Endodermal cell (in vitro differentiated cells): ENCODE measurements at regions not wholly inside any gene's neighbourhood (a gene's known extent, or its start where the extent isn't known, plus 50 kb on each side); places are given as distances from the start of the nearest gene placed in this dataset.
A peak's percentile ranks its signal among the peaks of the same experiment; 100 is the strongest.

Source experiments
- DNase-seq: peaks from one replicate; pipeline ENCODE4 v3.0.0-alpha.2; 2017
- H3K27ac ChIP-seq: 2 replicates; pipeline ENCODE4 v1.5.1; 2013; ENCODE audit warnings: mild to moderate bottlenecking, low read depth, low read length, moderate library complexity
- H3K27me3 ChIP-seq: 2 replicates; pipeline ENCODE4 v1.6.1; 2013; ENCODE audit warnings: mild to moderate bottlenecking, low read length, moderate library complexity; ENCODE audit not compliant: insufficient read depth, control insufficient read depth, poor library complexity, severe bottlenecking
- H3K36me3 ChIP-seq: 2 replicates; pipeline ENCODE4 v1.7.0; 2013; ENCODE audit warnings: mild to moderate bottlenecking, low read length, moderate library complexity; ENCODE audit not compliant: control insufficient read depth, insufficient read depth
- H3K4me1 ChIP-seq: one replicate; pipeline ENCODE4 v1.7.0; 2013; ENCODE audit warnings: low read length; ENCODE audit not compliant: control insufficient read depth, insufficient read depth
- H3K4me3 ChIP-seq: 2 replicates; pipeline ENCODE4 v1.5.1; 2013; ENCODE audit warnings: mild to moderate bottlenecking, low read length, moderate library complexity
- H3K9ac ChIP-seq: 2 replicates; pipeline ENCODE4 v1.6.1; 2013; ENCODE audit warnings: mild to moderate bottlenecking, low read length, moderate library complexity; ENCODE audit not compliant: poor library complexity, severe bottlenecking; ENCODE audit errors: extremely low read depth
- H3K9me3 ChIP-seq: 2 replicates; pipeline ENCODE4 v1.6.1; 2013; ENCODE audit warnings: mild to moderate bottlenecking, low read length, moderate library complexity; ENCODE audit not compliant: control insufficient read depth
- H3K27ac Mint-ChIP-seq: 2 replicates; pipeline ENCODE4 v1.8.0; 2020; ENCODE audit warnings: mixed read lengths
- H3K27me3 Mint-ChIP-seq: 2 replicates; pipeline ENCODE4 v1.8.0; 2021; ENCODE audit warnings: mild to moderate bottlenecking, mixed read lengths; ENCODE audit not compliant: insufficient read depth
- H3K36me3 Mint-ChIP-seq: 2 replicates; pipeline ENCODE4 v1.8.0; 2020; ENCODE audit warnings: low read depth, mixed read lengths
- H3K4me1 Mint-ChIP-seq: 2 replicates; pipeline ENCODE4 v1.8.0; 2020; ENCODE audit warnings: mixed read lengths
- H3K4me3 Mint-ChIP-seq: 2 replicates; pipeline ENCODE4 v1.8.0; 2020; ENCODE audit warnings: mild to moderate bottlenecking, moderate library complexity, mixed read lengths
- H3K9me3 Mint-ChIP-seq: 2 replicates; pipeline ENCODE4 v1.8.0; 2020; ENCODE audit warnings: mild to moderate bottlenecking, mixed read lengths
- WGBS, 2 experiments: methylation state at CpG; one replicate each; pipeline versions ENCODE4 v1.1.5 to v1.1.7; 2013; ENCODE audit warnings: missing lambda C conversion rate in 2 of 2, mixed read lengths in 1 of 2; ENCODE audit not compliant: insufficient coverage in 1 of 2, insufficient read length in 1 of 2; 5-methylcytosine and 5-hydroxymethylcytosine counted together
- TF ChIP-seq, protein P1 (sequence below): fragments of 200-600 bp; sonication (generic); conservative IDR thresholded peaks from 2 replicates; pipeline ENCODE4 v1.5.0; 2021; ENCODE audit warnings: antibody characterized with exemption, mild to moderate bottlenecking

DNA sequence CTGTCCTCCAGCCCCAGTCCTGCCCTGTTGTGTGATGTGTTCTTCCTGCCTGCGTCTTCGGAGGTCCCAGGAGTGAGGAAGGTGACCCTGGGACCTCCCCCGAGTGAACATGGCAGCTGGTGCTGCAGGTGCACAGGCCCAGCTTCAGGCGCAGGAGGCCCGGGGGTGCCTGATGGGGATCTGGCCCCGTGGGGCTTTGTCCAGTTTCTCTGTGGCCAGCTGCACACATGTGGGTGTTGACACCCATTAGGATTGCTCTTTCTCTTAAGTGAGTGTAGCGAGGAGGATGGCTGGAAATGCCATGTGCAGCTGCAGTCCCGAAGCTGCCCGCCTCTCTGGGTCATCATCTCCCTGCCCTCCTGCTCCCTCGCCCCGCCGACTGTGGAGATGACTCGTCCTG, 1279.7 kb downstream of the BRD1 start:
- Histone ChIP-seq H3K9ac (no peak overlapping the region), H3K4me1 (no peaks in the 10 kb centered on the region), H3K9me3 (no peaks in the 10 kb centered on the region), H3K36me3 (no peaks in the 10 kb centered on the region), H3K4me3 (no peak overlapping the region), H3K27me3 (no peaks in the 10 kb centered on the region), H3K27ac (no peak overlapping the region)
- TF ChIP-seq, protein P1, sequence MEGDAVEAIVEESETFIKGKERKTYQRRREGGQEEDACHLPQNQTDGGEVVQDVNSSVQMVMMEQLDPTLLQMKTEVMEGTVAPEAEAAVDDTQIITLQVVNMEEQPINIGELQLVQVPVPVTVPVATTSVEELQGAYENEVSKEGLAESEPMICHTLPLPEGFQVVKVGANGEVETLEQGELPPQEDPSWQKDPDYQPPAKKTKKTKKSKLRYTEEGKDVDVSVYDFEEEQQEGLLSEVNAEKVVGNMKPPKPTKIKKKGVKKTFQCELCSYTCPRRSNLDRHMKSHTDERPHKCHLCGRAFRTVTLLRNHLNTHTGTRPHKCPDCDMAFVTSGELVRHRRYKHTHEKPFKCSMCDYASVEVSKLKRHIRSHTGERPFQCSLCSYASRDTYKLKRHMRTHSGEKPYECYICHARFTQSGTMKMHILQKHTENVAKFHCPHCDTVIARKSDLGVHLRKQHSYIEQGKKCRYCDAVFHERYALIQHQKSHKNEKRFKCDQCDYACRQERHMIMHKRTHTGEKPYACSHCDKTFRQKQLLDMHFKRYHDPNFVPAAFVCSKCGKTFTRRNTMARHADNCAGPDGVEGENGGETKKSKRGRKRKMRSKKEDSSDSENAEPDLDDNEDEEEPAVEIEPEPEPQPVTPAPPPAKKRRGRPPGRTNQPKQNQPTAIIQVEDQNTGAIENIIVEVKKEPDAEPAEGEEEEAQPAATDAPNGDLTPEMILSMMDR = no peak
- 94% methylated on average over 6 to 13 of the region's 13 CpGs for WGBS, 2 experiments
- Mint-ChIP-seq H3K27ac (no peak overlapping the region), H3K4me3 (no peak overlapping the region), H3K4me1 (no peaks in the 10 kb centered on the region), H3K36me3 (no peaks in the 10 kb centered on the region), H3K9me3 (no peaks in the 10 kb centered on the region), H3K27me3 (no peaks in the 10 kb centered on the region)
- DNase-seq = no peak

DNA sequence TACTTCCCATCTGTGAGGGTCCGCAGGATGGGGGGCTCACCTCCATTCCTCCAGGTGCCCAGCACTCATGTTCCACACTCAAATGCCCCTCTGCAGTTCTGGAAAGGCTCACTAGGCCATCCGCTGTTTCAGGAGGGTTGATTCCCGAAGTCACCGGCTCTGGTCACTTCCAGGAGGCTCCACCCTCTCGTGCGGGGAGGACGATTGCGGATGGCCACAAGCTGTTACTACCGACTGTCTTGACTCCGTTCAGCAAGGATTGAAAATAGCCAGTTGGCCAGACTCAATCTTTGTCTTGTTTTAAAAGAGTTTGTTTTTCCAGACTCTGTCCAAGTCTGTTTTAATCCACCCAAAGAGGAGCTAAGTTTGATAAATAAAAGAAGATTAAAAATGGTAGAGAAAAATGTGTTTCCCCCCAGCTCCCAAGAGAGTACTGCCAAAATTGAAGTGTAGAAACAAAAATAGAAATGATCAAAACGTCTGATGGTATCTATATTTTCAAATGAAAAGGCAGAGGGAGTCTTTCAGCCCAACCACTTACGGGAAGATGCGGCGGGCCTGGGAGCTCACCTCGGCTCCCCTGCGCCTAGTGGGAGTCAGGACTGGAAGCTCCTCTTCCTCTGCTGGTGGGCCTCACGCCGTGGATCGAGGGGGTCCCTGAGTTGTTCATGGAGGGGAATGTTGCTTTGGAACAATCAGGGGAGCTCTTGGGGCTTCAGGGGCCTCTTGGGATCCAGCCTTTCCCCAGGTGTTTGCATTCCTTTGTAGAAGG, 1280.8 kb downstream of the BRD1 start:
- Mint-ChIP-seq H3K9me3 (no peaks in the 10 kb centered on the region), H3K4me3 (no peak overlapping the region), H3K27ac (peak overlapping the region; percentile 48), H3K36me3 (no peaks in the 10 kb centered on the region), H3K27me3 (no peaks in the 10 kb centered on the region), H3K4me1 (no peaks in the 10 kb centered on the region)
- no peak for DNase-seq
- Histone ChIP-seq H3K36me3 (no peaks in the 10 kb centered on the region), H3K27ac (no peak overlapping the region), H3K9ac (no peak overlapping the region), H3K4me1 (no peaks in the 10 kb centered on the region), H3K27me3 (no peaks in the 10 kb centered on the region), H3K9me3 (no peaks in the 10 kb centered on the region), H3K4me3 (no peak overlapping the region)
- WGBS, 2 experiments = 92 to 93% methylated on average over 13 to 19 of the region's 19 CpGs
- TF ChIP-seq, protein P1 = no peak

DNA sequence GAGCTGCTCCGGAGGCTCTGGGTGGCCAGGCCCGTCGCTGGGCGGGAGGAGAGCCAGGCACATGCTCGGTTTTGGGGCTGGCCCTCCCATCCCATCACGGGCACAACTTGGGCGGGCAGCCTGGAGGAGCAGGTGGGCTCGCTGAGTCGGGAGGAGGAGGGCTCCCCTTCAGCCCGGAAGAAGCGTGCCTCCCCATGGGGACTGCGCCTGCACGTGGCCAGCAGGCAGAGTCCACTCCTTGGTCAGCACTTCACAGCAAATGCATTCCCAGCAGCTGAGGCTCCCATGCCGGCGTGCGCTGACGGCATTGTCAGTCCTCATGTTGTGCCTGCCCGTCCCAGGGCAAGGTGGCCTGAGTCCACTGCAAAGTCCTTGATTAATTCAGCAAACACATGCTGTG, 1281.7 kb downstream of the BRD1 start:
- no peak for DNase-seq
- no peaks in the 10 kb centered on the region for H3K9me3 Mint-ChIP-seq
- WGBS, 2 experiments = 86 to 88% methylated on average over 10 to 18 of the region's 18 CpGs
- no peaks in the 10 kb centered on the region for H3K27me3 Mint-ChIP-seq
- H3K36me3 Mint-ChIP-seq = no peaks in the 10 kb centered on the region
- no peaks in the 10 kb centered on the region for H3K4me1 Mint-ChIP-seq
- H3K36me3 ChIP-seq = no peaks in the 10 kb centered on the region
- H3K27me3 ChIP-seq = no peaks in the 10 kb centered on the region
- TF ChIP-seq, protein P1 = no peak
- no peak overlapping the region for H3K27ac ChIP-seq
- no peak overlapping the region for H3K4me3 ChIP-seq
- H3K9me3 ChIP-seq = no peaks in the 10 kb centered on the region
- no peak overlapping the region for H3K27ac Mint-ChIP-seq
- no peak overlapping the region for H3K4me3 Mint-ChIP-seq
- H3K4me1 ChIP-seq = no peaks in the 10 kb centered on the region
- H3K9ac ChIP-seq = no peak overlapping the region
